Stimulated activated naive CD4-positive, alpha-beta T cell (primary cell): ENCODE measurements at regions not wholly inside any gene's neighbourhood (a gene's known extent, or its start where the extent isn't known, plus 50 kb on each side); places are given as distances from the start of the nearest gene placed in this dataset.
"Not testable (repeated sequence)": the region's sequence is repeated elsewhere in the genome, so short reads cannot be mapped to it uniquely, and the experiment has no call there.

Experiments used
- DNase-seq, 6 experiments: peaks; one replicate each; lab custom pipeline; 2025; lab: John Stamatoyannopoulos, UW

- no peak for DNase-seq
These were observed 338.0 kb upstream of the KIAA1217 start for GRCh38 chr10:23870651-23871610.

- no peak for DNase-seq
These were observed 336.6 kb upstream of the KIAA1217 start for GRCh38 chr10:23872290-23872689.

GRCh38 chr10:23877791-23878320 is 331.1 kb upstream of the KIAA1217 start:
- no peak for DNase-seq

- DNase-seq = no peak
These were observed 324.3 kb upstream of the KIAA1217 start for GRCh38 chr10:23884670-23885069.

GRCh38 chr10:23885853-23886252 is 323.1 kb upstream of the KIAA1217 start:
- DNase-seq = no peak

GRCh38 chr10:23886355-23886754 is 322.6 kb upstream of the KIAA1217 start:
- no peak for DNase-seq

GRCh38 chr10:23891301-23891700 is 317.6 kb upstream of the KIAA1217 start:
- no peak for DNase-seq

- no peak for DNase-seq
These were observed 316.6 kb upstream of the KIAA1217 start for GRCh38 chr10:23892296-23892695.

- no peak for DNase-seq
These were observed 311.7 kb upstream of the KIAA1217 start for GRCh38 chr10:23897267-23897666.

GRCh38 chr10:23897861-23898260 is 311.1 kb upstream of the KIAA1217 start:
- no peak for DNase-seq

GRCh38 chr10:23899166-23899565 is 309.8 kb upstream of the KIAA1217 start:
- DNase-seq = no peak

GRCh38 chr10:23910291-23910690 is 298.6 kb upstream of the KIAA1217 start:
- DNase-seq = no peak

- no peak for DNase-seq
These were observed 296.0 kb upstream of the KIAA1217 start for GRCh38 chr10:23912884-23913404.

GRCh38 chr10:23914641-23915040 is 294.3 kb upstream of the KIAA1217 start:
- DNase-seq = no peak

GRCh38 chr10:23917251-23917840 is 291.6 kb upstream of the KIAA1217 start:
- DNase-seq = no peak

- DNase-seq = no peak
These were observed 290.7 kb upstream of the KIAA1217 start for GRCh38 chr10:23918090-23918723.

- no peak for DNase-seq
These were observed 290.1 kb upstream of the KIAA1217 start for GRCh38 chr10:23918839-23919238.

GRCh38 chr10:23927576-23928325 is 281.2 kb upstream of the KIAA1217 start:
- DNase-seq = no peak

GRCh38 chr10:23934023-23934422 is 274.9 kb upstream of the KIAA1217 start:
- not testable (repeated sequence) for DNase-seq

- no peak for DNase-seq
These were observed 263.1 kb upstream of the KIAA1217 start for GRCh38 chr10:23945845-23946244.

- no peak for DNase-seq
These were observed 257.1 kb upstream of the KIAA1217 start for GRCh38 chr10:23951841-23952240.
